HG02938 (cell line): ENCODE measurements at regions not wholly inside any gene's neighbourhood (a gene's known extent, or its start where the extent isn't known, plus 50 kb on each side); places are given as distances from the start of the nearest gene placed in this dataset.
"Not testable (repeated sequence)": the region's sequence is repeated elsewhere in the genome, so short reads cannot be mapped to it uniquely, and the experiment has no call there.

Experiments
- ATAC-seq: cut with Tn5 transposase; IDR thresholded peaks from one replicate; pipeline ENCODE4 v1.9.1; 2021; ENCODE audit warnings: mild to moderate bottlenecking, moderate library complexity; ENCODE audit not compliant: unreplicated experiment

- ATAC-seq, result no peak
These were observed 265.6 kb upstream of the TCERG1L start for GRCh38 chr10:131577178-131577555.

DNA sequence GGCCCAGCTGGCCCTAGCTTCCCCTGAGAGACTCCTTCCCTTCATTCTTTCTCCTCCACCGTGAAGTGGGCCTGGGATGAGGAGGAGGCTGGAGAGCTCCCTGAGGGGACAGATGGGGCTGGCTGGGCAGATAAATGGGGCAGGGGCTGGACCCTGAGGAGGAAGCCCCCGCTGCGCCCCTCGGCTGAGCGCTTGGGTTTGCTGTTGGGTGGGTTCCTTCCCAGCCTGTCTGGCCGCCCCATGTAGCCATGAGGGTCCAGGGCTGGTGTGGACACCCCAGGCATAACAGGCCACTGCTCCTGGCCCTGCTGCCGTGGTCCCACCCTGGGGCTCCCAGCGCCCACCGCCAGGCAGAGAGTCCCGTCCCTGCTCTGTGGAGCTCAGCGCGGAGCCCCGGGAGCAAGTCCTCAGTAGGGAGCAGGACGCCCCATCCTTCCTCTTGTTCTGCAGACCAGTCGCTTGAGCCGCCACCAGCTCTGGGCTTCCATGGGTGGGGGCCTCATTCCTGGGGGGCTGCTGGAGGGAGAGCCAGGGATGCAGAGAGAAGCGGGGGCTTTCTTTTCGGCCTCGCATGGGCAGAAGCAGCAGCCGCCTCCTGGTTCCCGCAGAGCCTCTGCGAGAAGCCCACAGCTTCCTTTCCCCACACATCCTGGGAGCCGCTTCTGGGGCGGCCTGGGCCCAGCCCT is 266.4 kb upstream of the TCERG1L start:
- ATAC-seq, result no peak

- ATAC-seq, result no peak
These were observed 267.0 kb upstream of the TCERG1L start for GRCh38 chr10:131578472-131578970.

DNA sequence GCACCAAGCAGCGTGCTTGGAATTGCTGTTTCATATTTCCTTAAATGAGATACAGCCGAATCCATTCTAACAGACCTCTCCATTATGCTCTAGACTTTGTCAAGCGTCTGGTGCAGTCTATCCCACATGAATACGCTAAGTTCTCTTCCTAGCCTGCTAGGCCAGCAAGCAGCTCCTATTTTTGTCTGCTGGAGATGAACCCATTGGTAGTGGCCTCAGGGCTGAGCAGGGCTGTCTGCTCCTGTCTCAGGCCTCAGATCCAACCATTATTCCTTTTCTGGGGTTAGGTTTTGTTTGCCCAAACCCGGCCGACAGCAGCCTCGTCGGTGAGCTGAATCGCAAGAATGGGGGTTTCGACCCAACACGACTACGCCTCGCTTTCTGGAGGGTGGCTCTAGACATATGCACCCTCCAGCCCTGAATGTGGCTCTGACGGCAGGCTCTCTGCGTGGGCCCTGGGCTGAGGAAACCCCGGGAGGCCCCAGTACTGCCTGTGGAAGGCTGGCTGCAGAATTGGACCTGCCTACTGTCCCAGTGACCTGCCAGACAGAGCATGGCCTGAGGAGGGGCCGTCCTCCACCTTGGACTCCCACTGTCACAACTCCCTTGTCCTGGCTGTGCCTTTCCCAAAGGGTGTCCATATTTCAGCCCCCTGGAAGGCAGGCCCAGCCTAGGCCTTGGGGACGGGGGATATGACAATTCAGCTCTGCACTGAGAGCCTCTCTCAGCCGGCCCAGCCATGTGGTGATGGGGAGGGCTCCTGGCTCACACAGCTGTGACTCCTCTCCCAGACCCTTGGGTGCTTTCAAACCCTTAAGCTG is 267.9 kb upstream of the TCERG1L start:
- no peak for ATAC-seq

GRCh38 chr10:131580076-131580652 is 268.6 kb upstream of the TCERG1L start:
- no peak for ATAC-seq

DNA sequence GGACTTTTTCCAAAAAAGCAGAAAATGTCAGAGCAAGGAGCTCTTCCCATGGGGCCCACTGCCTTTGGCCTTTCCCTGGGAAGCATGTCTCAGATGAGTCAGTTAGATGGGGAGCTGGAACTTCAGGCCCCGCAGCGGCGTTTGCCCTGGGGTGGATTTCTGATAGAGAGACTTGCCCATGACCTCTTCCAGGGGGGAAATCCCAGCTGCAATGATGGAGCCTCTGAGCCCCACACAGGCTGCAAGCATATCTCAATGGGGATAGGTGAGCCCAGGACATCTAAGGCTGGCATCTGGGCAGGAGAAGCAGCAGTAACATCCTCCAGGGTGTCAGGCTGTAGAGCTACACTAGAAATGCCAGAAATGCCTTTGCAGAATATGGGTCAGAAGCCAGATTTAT is 269.2 kb upstream of the TCERG1L start:
- ATAC-seq, result no peak

DNA sequence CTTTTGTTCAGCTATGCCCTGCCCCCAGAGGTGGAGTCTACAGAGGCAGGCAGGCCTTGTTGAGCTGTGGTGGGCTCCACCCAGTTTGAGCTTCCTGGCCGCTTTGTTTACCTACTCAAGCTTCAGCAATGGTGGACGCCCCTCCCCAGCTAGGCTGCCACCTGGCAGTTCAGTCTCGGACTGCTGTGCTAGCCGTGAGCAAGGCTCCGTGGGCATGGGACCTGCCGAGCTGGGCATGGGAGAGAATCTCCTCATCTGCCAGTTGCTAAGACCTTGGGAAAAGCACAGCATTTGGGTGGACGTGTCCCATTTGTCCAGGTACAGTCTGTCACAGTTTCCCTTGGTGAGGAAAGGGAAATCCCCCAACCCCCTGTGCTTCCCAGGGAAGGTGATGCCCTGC is 270.0 kb upstream of the TCERG1L start:
- not testable (repeated sequence) for ATAC-seq

DNA sequence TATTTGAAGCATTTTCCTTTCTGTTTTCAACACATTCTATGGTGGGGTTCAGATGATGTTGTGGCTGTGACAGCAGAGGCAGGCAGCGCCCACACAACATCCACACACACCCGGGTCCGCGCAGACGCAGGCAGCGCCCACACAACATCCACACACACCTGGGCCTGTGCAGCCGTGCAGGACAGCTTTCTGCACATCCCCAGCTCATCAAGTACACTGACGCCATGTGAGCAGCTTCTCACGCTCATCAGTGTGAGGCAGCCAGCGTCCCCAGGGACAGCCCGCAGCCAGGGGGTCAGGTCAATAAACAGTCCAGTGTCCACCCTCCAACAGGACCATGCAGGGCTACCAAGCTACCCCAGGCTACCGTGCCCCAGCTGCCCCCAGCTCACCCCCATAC is 272.8 kb upstream of the TCERG1L start:
- no peak for ATAC-seq

DNA sequence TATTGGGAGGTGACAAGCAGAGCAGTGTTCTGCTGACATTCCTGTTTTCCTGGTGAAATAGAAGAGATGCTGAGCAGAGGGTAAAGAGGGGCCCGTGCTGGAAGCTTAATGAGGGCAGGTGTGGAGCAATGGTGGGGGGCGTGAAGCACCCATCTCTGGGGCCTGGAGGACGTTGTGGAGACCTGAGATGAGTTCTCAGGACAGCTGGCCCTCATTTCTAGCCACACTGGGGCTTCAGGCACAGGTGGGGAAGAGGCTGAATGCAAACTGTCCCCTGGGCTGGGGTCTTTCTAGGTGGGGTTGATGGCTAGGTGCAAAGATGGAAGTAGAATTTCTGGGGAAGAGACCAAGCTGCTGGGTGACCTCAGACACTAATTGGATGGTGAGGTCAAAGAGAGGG is 274.2 kb upstream of the TCERG1L start:
- no peak for ATAC-seq

GRCh38 chr10:131586958-131587357 is 275.4 kb upstream of the TCERG1L start:
- no peak for ATAC-seq

- no peak for ATAC-seq
These were observed 276.6 kb upstream of the TCERG1L start for GRCh38 chr10:131587976-131588680.

GRCh38 chr10:131588704-131589220 is 277.2 kb upstream of the TCERG1L start:
- no peak for ATAC-seq

DNA sequence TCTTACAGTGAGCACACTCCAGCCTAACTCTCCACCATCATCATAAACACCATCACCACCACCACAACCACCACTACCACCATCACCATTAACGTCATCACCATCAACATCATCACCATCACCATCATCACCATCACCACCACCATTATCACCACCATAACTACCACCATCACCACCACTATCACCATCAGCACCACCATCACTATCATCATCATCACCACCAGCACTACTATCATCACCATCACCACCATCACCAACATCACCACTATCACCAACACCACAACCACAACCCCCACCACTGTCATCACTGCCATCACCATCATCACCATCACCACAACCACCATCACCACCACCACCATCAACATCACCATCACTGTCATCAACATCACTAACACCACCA is 279.0 kb upstream of the TCERG1L start:
- no peak for ATAC-seq

- ATAC-seq, result no peak
These were observed 280.4 kb upstream of the TCERG1L start for GRCh38 chr10:131591936-131592335.

DNA sequence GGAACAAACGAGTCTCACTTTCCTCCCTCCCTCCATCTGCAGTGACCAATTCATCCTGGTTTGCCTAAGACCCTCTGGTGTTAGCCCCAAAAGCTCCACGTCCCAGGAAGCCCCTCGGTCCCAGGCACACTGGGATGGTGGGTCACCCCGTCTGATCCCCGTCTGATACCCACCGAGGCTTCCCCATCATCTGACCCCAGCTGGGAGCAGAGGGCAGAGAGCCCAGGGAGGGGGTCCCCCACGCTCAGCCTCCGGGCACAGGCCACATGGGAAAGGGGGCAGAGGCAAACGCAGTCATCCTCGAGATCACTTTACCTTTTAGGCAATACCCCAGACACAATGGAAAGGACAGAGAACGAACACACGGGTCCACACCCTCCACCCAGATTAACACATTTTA is 291.6 kb upstream of the PPP2R2D start:
- no peak for ATAC-seq

GRCh38 chr10:131615150-131615549 is 285.7 kb upstream of the PPP2R2D start:
- ATAC-seq, result no peak

GRCh38 chr10:131616040-131616439 is 284.8 kb upstream of the PPP2R2D start:
- ATAC-seq, result no peak

DNA sequence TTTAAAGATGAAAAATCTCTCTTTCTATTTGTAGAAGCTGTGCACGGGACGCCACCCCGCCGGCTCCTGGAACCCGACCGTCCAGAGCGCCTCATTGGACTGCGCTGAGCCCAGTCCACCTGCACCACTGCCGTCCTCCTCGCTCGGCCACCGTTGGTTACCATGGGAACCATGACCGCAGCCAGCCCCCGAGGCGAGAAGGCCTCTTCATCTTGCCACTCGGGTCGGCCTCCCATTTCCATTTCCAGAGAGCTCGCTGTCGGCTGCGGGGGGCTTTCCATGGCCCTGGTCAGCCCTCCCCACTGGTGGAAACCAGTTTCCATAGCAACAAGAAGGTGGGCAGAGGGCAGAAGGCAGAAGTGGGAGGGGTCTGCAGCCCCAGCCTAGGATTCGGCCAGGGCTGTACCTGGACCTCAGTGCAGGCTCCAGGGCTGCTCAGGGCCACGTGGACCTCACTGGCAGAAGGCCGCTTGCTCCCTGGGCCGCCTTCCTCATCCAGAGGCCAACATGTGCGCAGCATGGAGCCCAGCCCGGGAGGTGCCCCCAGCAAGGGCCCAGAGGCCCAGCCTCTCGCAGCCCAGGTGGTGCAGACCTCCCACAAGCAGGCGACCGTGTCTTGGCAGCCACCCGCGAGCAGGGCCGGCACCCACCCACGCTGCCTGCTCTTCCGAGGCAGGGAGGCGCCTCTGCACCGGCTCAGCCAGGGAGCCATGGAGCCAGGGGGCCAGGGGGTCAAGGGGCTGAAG is 283.5 kb upstream of the PPP2R2D start:
- no peak for ATAC-seq

GRCh38 chr10:131618587-131619267 is 282.1 kb upstream of the PPP2R2D start:
- ATAC-seq, result no peak

- no peak for ATAC-seq
These were observed 280.5 kb upstream of the PPP2R2D start for GRCh38 chr10:131620314-131620713.
